HG02571 (cell line): ENCODE measurements at regions not wholly inside any gene's neighbourhood (a gene's known extent, or its start where the extent isn't known, plus 50 kb on each side); places are given as distances from the start of the nearest gene placed in this dataset.

Experiments
- ATAC-seq: cut with Tn5 transposase; IDR thresholded peaks from one replicate; pipeline ENCODE4 v1.9.1; 2021; ENCODE audit warnings: mild to moderate bottlenecking, moderate library complexity; ENCODE audit not compliant: unreplicated experiment

DNA sequence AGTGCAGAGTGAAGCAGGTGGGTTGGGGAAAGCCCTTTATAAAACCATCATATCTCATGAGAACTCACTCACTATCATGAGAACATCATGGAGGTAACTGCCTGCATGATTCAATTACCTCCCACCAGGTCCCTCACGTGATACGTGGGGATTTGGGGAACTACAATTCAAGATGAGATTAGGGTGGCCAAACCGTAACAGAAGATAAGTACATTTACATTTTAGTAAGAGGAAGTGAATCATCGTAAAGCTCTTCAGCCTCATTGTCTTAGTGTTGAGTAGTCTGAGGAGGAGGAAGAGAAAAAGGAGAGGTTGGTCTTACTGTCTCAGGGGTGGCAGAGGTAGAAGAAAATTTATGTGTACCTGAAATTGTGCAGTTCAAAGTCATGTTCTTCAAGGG lies 1053.4 kb upstream of the ADGRL4 start:
- ATAC-seq: no peak

DNA sequence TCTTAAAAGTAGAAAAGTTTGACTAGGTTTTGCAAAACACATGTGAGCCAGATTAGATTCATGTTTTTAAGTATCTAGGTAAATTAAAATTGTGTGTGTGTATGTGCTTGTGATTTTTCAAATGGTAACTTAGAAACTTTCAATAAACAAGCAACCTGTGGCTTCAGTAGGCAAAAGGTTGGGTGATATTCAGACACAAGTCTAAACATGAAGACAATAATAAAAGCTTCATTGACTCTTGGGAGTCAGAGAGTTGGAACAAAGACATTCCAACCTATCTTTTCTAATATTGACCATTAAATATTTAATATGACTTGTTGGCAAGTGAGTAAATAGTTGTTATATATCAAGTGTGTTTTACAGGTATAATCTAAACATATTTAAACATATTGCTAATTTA lies 1049.6 kb upstream of the ADGRL4 start:
- ATAC-seq: no peak

DNA sequence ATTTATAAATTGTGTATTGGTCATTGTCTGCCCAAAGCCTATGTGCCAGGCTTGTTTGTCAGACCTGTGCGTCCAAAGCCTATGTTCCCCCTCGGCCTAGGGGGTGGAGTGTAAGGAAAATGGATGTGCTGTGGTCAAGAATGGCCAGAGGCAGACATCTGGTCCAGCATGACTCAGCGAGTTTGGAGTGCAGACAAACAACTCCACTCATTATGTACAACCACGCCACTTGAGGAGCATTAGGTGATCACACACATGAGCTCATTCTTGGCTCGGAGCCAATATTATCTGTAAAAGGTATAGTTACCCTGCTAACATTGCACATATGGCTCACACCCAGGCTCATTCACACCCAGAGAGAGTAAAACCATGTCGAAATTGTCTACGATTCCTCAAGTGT lies 1047.6 kb upstream of the ADGRL4 start:
- no peak for ATAC-seq

DNA sequence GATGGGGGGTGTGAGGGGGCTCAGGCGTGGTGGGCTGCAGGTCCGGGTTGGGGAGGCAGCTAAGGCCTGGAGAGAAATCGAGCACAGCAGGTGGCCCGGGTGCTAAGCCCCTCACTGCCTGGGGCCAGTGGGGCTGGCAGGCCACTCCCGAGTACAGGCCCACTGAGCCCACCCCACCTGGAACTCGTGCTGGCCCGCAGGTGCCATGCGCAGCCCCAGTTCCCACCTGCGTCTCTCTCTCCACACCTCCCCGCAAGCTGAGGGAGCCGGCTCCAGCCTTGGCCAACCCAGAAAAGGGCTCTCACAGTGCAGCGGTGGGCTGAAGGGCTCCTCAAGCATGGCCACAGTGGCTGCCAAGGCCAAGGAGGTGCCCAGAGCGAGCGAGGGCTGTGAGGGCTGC lies 1047.1 kb upstream of the ADGRL4 start:
- no peak for ATAC-seq

DNA sequence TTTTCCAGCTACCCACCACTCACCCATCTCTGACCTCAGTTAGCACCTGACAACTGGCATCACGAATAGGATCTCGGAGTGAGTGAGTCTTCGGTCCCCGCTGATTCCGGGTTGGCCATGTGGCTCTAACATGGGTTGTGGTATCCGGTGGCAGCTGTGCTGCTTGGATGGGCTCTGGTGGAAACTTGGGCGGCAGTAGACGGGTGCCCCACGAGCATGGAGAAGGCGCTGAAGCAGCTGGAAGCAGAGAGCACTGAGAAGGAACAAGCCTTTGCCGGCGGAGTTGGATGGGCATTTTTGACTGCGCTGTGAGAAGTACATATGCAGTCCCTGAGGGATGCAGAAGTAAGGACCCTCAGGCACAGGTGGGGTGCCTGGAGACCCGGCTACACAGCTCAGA lies 1044.0 kb upstream of the ADGRL4 start:
- no peak for ATAC-seq

DNA sequence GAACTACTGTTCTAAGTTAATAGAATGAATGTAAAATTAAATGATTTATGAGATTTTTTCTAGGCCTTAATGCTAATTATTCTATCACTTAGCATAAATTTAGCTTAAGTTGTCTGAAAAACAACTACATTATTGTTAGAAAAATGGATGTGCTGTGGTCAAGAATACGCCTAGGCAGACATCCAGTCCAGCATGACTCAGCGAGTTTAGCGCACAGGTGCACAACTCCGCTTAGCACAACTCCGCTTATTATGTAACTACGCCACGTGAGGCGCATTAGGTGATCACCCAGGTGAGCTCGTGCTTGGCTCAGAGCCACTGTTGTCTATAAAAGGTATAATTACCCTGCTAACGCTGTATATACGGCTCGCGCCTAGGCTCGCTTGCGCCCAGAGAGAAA lies 1043.6 kb upstream of the ADGRL4 start:
- ATAC-seq: no peak

DNA sequence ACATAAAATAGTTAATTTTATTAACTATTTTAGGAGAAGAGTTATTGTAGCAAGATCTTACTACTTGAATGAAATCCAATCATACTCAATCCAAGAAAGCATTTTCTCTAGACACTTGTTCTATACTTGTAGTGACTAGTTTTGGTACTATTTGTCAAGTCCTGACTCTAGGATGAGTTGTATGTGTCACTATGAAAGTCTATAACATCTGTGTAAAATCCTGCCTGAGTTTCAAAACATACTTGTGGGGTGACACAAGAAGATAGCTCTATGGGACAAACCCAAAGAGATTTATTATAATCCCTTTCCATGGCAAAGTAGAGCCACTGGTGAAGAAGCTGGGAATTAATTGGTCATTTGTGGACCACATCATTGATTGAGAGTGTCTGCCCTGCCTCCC lies 1042.2 kb upstream of the ADGRL4 start:
- ATAC-seq: no peak

DNA sequence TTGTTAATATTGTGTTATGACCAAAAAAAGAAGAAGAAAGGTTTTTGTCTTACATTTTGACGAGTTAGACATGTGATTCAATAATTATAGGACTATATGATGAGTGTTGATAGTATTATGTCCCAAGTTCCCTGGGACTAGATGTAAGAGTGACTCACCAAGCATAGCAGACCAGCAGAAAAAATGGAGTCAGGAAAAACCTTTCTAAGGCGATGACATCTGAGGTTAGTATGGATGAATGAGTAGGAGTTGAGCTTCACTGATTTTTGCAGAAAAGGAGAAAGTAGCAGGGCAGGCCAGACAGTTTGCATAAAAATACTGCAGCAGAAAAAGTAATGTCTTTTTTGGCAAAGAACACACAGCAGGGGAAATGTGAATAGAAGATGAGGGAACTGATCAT lies 1041.3 kb upstream of the ADGRL4 start:
- ATAC-seq: no peak

DNA sequence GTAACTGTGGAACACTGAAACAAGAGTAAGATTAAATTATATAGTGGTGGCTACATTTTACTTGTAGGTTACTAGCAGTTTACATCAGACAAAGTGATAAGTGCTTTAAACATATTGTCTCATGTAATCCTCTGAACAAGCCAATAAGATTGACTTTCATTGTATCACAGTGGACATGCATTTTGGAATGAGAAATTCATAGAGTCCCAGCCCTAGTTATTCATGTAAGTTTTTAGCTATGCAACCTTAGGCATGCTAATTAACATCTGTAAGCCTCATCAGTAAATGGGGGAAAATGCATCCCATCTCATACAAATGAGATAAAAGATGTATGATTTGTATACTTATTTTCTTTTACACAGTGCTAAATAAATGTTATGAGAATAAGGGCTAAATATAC lies 1038.1 kb upstream of the ADGRL4 start:
- no peak for ATAC-seq

DNA sequence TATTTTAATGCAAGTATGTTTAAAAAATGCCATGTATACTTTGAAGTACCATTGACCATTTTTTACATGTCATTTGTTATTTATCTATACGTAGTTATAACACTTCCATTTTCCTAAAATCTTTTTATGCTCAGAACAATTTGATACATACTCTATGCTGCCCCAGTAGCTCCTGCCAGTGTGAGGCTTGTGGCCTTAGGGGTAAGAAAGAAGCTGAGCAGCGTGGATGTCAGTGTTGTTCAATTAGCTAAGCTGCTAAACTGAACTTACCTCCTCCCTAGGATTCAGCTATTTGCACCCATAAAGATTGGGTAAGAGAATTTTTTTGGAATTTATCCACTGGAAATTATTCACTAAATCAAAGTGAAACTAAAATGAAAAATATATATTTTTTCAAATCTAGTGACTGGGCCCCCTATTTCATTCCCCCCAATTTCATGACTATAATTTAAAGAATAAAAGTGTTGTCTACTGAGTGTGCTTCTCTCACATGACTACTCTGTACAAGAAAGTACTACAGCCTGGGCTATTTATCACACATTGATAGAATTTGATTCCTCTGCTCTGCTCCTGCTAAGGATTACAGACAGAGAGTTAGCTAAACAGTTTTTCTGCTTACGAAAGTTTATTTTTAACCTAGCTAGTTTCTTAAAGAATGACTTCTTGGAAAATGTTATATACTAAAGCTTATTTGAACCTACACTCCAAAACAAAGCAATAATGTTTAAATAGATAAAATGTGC lies 1030.3 kb upstream of the ADGRL4 start:
- ATAC-seq: no peak

DNA sequence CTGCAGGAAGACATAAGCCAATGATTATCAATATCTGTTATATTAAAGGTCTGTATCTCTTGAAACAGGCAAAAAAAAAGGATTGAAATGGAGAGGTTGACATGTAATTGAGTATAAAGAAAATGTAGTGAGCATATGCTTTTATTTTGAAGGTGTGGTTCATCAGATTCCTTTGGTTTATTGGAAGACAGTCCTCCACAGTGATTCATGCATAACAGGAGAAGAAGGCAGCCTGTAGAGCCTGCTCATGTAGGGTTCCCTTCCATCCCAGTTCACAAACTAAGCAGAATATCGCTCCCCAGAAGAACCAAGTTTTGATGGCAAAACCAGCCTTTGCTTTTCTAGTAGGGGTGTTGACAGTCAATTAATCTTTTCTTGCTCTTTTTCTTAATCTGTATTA lies 1016.8 kb upstream of the ADGRL4 start:
- ATAC-seq: no peak

DNA sequence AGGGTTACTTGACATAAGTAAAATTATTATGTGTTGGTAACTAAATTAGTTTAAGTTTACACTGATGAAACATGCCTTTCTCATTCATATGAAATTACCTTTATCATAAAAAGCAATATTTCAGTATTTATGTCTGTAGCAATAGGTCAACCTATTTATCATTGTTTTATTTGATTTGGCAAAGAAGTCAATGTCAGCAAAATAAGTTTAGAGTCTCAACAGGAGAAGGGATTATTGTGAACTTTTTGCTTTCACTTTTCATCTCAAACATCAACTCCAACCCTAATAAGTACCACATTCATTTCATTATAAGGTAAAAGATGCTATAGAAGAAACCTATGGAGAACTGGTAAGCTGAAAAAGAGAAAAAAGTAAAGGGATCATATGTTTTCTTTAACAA lies 1015.4 kb upstream of the ADGRL4 start:
- no peak for ATAC-seq

DNA sequence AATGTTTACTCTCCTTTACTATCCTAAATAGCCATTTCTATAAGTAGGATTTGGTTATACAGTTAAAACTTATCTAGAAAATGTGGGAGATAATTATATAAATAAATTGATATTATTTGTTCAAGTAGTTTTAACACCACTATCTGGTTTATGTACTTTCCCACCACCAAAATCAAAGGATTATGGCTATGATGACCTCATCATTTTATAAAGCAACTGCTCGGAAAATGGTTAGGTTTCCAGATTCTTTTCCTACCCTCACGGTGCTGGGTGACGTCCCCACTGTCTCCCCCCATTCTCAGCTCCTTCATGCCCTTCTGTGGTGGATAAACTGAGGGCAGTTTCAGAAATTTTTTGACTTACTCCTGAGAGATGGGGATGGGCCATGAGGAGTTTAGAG lies 1011.8 kb upstream of the ADGRL4 start:
- no peak for ATAC-seq

DNA sequence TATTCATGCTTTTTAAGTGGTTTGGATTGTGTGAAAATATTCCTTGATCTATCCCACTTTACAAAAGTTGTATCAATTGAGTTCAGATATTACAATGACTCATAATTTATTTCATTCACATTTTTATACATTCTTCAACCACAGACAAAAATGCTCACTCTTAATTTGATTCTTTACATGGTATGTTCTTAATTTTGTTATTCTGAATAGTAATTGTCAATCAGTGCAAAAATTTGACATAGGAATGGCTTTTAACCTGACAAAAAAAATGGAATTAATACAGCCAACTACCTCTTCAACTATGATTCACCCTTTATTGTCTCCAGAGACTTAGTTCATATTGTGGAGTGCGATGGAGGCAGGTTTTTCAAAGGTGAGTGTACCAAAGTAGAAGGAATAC lies 1002.4 kb upstream of the ADGRL4 start:
- no peak for ATAC-seq

DNA sequence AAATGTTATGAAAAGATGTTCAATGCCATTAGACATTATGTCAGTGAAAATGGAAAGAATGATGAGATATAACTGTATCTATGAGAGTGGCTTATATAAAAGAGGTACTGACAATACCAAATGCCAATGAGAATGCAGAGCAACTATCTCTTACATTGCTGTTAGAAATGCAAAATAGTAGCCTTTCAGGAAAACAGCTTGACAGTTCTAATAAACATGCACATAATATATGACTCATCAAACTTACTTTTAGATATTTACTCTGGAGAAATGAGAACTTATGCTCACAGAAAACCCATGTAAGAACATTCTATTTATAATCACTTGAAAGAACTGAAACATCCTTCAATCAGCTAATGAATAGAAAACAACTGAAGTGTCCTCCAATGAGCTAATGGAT lies 996.7 kb upstream of the ADGRL4 start:
- no peak for ATAC-seq

DNA sequence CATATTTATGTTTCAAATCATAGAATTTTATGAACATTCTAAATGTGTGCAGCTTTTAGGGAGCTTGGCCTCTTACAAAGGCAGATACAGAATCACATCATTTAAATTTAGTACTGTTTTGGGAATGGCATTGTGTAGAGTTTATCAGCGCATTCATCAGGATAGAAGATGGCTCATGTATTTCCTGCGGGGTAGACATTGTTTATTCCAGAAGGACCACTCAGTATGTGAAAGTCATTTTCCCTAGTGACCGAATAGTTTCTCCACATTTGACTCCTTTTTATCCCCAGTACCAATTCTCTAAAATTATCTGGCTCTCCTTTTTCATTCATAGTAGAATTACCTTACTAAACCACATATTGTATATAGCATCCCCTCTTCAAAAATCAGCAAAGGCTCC lies 981.9 kb upstream of the ADGRL4 start:
- ATAC-seq: no peak

DNA sequence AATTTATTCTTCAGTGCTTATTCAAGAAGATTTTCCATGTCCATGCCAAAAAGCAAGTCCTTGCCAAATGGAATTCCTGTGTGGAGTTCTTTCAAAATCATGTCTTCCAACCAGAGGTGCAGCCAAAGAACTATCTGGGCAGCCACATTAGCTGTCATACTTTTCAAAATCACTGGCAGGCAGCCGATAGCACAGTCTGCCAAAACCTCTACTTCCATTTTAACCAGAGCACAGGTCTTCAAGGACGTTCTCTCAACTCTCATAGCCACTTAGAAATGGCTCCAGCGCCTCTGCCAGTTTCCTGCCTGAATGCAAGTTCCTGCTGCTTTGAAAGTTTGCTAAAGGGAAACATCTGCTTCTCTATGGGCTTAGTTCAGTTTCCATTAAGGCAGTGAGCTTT lies 975.7 kb upstream of the ADGRL4 start:
- no peak for ATAC-seq

DNA sequence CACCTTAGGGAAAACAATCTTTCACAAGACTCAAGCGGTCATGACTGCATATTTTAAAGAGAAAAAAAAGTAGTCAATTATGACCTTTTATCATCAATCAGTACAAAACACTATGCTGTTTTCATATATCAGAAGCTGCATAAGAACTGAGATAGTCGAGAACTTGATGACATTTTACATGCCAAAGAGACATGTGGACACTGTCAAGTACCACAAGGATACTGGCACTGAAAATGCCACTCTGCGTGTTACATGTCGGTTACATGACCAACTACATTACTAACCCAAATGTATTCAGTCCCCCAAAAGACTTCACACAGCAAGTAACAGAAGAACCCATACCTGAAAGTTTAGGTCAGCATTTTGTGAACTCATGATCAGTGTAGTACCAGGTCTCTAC lies 975.0 kb upstream of the ADGRL4 start:
- no peak for ATAC-seq

DNA sequence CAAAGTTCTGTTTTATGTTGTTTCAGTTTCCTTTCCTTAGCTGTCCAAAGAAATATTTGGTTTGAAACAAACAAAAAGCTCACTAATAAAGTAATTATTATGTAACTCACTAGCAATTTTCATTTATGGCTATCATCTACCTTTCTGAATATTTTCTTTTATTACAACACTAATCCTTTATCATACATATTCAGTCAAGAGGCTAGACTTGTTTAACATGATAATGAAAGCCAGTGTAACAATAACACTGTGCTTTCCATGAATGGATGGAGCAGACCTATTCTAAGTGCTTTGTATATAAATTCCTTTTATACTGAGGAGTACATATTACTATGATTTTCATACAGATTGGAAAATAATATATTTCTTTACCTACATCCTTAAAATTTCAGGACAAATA lies 972.8 kb upstream of the ADGRL4 start:
- no peak for ATAC-seq

DNA sequence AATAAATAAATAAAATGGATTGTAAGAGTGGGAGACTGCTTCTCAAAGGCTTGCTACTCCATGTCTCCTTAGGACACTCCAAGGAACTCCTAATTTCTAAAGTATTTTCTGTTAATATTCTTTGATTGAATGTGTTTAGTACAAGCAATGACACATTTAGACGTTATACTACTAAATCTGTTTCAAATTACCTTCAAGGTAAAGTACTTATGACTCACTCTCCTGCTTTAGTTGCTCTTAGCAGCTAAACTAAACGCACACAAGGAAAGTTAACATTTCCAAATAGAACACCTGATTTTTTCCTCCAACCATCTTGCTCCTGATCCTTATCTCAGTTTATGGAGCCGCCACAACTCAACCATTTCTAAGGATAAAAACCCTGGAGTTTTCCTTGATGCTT lies 969.8 kb upstream of the ADGRL4 start:
- ATAC-seq: no peak

DNA sequence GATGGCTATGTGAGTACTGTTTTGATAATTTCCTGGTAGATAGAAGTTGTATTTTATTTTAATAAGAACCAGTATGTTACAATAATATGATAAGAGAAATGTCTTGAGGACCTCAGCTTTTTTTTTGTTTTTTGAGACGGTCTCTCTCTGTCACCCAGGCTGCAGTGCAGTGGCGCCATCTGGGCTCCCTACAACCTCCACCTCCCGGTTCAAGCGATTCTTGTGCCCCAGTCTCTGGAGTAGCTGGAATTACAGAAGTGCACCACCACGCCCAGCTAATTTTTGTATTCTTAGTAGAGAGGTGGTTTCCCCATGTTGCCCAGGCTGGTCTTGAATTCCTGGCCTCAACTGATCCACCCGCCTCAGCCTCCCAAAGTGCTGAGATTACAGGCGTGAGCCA lies 968.1 kb upstream of the ADGRL4 start:
- no peak for ATAC-seq

DNA sequence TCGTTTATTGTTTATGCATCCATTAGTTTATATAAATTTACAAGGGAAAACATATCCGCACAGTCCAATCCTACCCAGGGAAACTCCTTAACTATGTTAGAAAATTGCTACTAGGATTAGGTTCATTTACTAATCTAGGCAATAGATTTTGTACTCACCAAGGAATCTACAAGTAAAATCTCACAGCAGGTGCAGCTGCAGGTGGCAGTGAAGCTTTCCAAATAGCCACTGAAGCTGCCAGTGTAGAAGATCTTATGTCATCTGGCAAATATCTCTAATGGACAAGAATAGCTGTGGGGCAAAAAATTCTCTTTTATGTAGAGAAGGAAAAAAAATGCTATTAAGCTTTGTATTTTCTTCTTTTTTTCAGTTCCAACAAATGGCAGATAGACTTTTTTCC lies 963.4 kb upstream of the ADGRL4 start:
- no peak for ATAC-seq

DNA sequence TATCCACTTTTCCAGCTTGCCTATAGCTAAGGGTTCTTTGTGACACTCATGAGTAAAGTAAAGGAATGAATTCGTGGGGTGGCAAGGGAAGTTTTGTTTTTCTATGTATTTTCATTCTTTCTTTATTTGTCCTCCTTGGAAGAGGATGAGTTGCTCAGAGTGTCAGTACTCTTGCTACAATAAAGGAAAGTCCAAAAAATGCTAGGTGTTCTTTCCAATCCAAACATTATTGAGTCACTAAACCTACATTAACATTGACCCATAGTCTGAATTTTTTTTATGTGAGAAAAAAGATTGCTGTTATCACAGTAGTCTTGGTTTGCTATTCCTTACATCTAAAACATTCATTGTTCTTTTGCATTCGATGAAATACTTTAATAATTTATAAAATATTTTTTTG lies 959.9 kb upstream of the ADGRL4 start:
- ATAC-seq: no peak

DNA sequence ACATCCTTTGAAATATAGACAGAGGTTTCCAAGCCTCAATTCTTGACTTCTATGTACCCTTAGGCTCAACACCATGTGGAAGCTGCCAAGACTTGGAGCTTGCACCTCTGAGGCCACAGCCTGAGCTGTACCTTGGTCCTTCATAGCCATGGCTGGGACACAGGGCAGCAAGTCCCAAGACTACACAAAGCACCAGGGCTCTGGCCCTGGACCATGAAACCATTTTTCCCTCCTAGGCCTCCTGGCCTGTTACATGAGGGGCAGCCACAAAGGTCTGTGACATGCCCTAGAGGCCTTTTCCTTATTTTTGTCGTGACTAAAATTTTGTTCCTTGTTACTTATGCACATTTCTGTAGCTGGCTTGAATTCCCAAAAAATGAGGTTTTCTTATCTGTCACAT lies 953.1 kb upstream of the ADGRL4 start:
- no peak for ATAC-seq
